ENCODE measurements at regions not wholly inside any gene's neighbourhood (a gene's known extent, or its start where the extent isn't known, plus 50 kb on each side); places are given as distances from the start of the nearest gene placed in this dataset.

- no peak for DNase-seq (ENCODE audit: low spot score)
- Histone ChIP-seq H3K27ac (no peak overlapping the region), H3K9me3 (no peaks in the 10 kb centered on the region), H3K36me3 (no peaks in the 10 kb centered on the region), H3K4me3 (no peak overlapping the region), H3K27me3 (no peaks in the 10 kb centered on the region), H3K4me1 (no peaks in the 10 kb centered on the region)
- TF ChIP-seq, protein P1, sequence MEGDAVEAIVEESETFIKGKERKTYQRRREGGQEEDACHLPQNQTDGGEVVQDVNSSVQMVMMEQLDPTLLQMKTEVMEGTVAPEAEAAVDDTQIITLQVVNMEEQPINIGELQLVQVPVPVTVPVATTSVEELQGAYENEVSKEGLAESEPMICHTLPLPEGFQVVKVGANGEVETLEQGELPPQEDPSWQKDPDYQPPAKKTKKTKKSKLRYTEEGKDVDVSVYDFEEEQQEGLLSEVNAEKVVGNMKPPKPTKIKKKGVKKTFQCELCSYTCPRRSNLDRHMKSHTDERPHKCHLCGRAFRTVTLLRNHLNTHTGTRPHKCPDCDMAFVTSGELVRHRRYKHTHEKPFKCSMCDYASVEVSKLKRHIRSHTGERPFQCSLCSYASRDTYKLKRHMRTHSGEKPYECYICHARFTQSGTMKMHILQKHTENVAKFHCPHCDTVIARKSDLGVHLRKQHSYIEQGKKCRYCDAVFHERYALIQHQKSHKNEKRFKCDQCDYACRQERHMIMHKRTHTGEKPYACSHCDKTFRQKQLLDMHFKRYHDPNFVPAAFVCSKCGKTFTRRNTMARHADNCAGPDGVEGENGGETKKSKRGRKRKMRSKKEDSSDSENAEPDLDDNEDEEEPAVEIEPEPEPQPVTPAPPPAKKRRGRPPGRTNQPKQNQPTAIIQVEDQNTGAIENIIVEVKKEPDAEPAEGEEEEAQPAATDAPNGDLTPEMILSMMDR (IDR thresholded peaks at IDR 0.05), result no peak
Observed at GRCh38 chr5:167898361-167899042, 392.9 kb upstream of the WWC1 start.

GRCh38 chr5:167899490-167900070 lies 391.9 kb upstream of the WWC1 start:
- Histone ChIP-seq H3K27ac (no peak overlapping the region), H3K4me1 (no peaks in the 10 kb centered on the region), H3K27me3 (no peaks in the 10 kb centered on the region), H3K4me3 (no peak overlapping the region), H3K36me3 (no peaks in the 10 kb centered on the region), H3K9me3 (no peaks in the 10 kb centered on the region)
- DNase-seq (ENCODE audit: low spot score), result no peak
- TF ChIP-seq, protein P1 (IDR thresholded peaks at IDR 0.05), result no peak

DNA sequence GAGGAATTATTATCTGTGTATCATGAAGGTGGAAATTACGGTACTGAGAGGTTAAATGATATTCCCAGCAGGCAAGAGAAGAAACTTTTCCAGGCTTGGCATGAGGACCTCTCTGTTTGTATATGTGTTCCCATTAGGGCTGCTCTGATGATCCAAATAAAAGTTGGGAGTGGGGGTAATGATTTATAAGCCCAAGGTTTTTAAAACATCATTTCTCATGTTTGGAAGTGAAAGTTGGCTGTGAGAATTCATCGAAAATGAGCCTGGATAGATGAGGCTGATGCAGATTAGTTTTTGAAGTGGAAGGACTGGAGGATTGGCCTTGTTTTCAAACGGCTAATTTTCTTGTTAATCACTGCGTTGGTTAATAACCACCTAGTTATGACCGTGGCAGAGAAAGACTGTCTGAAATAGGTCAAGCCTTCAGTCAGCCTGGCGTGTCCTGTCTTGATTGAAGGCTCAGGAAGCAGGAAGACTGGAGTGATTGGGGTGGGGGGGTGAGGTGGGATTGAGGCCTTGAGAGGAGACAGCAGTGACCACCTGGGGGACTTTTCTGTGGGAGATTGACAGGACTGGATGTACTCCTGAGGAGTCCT lies 391.0 kb upstream of the WWC1 start:
- Histone ChIP-seq H3K36me3 (no peaks in the 10 kb centered on the region), H3K27ac (no peak overlapping the region), H3K27me3 (no peaks in the 10 kb centered on the region), H3K4me1 (no peaks in the 10 kb centered on the region), H3K4me3 (no peak overlapping the region), H3K9me3 (no peaks in the 10 kb centered on the region)
- TF ChIP-seq, protein P1 (IDR thresholded peaks at IDR 0.05), result no peak
- DNase-seq (ENCODE audit: low spot score), result no peak

GRCh38 chr5:167902298-167902697 lies 389.1 kb upstream of the WWC1 start:
- Histone ChIP-seq H3K36me3 (no peaks in the 10 kb centered on the region), H3K27ac (no peak overlapping the region), H3K9me3 (no peaks in the 10 kb centered on the region), H3K4me3 (no peak overlapping the region), H3K4me1 (no peaks in the 10 kb centered on the region), H3K27me3 (no peaks in the 10 kb centered on the region)
- no peak for DNase-seq (ENCODE audit: low spot score)
- TF ChIP-seq, protein P1 (IDR thresholded peaks at IDR 0.05), result no peak

- no peak overlapping the region for H3K27ac ChIP-seq
- H3K4me1 ChIP-seq, result no peaks in the 10 kb centered on the region
- DNase-seq (ENCODE audit: low spot score), result no peak
- no peaks in the 10 kb centered on the region for H3K27me3 ChIP-seq
- TF ChIP-seq, protein P1 (IDR thresholded peaks at IDR 0.05), result no peak
- H3K9me3 ChIP-seq, result no peaks in the 10 kb centered on the region
- no peak overlapping the region for H3K4me3 ChIP-seq
- H3K36me3 ChIP-seq, result no peaks in the 10 kb centered on the region
Observed at GRCh38 chr5:167903243-167903642, 388.2 kb upstream of the WWC1 start.
